Left renal pelvis (tissue), 4 donors: ENCODE measurements at regions not wholly inside any gene's neighbourhood (a gene's known extent, or its start where the extent isn't known, plus 50 kb on each side); places are given as distances from the start of the nearest gene placed in this dataset.
A peak's percentile ranks its signal among the peaks of the same experiment; 100 is the strongest.
"Not testable (repeated sequence)": the region's sequence is repeated elsewhere in the genome, so short reads cannot be mapped to it uniquely, and the experiment has no call there.

ENCODE experiments used
- DNase-seq, 4 donors: peaks; one replicate each; pipeline ENCODE4 v3.0.0-alpha.2; 2013; ENCODE audit warnings: low read depth in 4 of 4, low spot score in 3 of 4

DNA sequence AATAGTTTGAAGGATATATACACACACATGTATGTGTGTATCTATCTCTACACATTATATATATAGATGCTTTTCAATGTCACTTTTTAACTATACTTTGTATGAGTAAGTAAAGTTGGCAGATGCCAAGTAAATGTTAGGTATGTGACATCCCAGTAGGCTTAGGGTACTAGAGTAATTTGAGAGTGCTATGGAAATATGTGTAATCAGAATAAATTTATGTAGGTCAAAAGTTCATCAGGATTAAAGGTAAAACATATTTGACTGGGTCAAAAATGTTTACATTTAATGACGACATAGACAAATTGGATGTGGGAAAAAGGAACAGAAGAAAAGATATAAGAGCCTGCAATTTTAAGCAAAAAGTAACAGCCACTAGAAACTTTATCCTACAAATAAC is 588.8 kb downstream of the ANKRD50 start:
- DNase-seq, result no peak

DNA sequence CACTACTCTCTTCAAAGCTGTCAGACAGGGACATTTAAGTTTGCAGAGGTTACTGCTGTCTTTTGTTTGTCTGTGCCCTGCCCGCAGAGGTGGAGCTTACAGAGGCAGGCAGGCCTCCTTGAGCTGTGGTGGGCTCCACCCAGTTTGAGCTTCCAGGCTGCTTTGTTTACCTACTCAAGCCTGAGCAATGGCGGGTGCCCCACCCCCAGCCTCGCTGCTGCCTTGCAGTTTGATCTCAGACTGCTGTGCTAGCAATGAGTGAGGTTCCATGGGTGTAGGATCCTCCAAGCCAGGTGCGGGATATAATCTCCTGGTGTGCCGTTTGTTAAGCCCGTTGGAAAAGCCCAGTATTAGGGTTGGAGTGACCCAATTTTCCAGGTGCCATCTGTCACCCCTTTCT is 581.2 kb downstream of the ANKRD50 start:
- DNase-seq, result not testable (repeated sequence)

DNA sequence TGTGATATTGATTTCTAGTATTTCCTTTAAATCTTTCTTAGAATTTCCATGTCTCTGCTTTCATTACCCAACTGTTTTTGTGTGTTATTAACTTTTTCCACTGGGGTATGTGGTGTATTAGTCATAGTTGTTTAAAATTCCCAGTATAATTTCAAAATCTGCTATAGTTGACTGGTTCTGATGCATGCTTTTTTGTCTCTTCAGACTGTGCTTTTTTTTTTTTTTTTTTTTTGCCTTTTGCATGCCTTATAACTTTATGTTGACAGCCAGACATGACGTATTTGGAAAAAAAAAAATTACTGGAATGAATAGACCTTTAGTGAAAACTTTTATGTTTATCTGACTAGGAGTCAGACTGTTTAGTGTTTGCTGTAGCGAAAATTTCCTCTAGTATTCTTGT is 580.4 kb downstream of the ANKRD50 start:
- no peak for DNase-seq

DNA sequence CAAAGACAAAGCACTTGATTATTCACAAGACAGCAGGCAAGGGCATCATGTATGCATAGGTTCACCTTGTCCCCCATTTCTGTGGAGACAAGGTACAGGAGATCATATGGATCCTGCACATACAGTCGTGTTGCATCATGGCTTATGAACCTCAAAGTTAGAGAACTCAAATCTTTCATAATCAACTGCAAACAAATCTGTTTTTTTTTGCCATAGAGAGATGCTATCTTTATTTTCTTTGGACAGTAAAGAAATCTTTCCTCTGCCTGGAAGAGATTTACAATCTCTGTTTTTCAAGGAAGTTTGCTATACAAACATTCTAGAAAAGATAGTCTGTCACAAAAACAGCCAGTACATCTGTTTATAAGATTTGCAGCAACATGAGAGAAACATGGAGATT is 578.8 kb downstream of the ANKRD50 start:
- no peak for DNase-seq

DNA sequence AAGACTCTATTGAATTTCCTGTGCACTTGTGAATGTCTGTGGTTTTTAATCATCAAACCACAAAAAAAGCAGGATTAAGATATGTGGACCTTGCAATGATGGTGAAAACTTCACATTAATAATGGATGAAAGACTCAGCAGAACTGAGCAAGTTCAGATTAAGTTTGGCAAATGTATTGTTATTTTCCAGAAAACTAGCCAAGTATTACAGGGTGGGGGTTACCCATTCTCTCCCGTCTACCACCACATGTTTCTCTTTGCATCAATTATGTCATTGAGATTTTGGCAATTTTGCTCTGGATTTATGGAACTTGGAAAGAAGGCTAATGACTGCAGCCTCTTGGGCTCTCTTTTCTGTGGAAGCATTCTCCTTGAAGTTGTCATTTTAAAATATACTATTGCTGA is 577.1 kb downstream of the ANKRD50 start:
- no peak for DNase-seq

DNA sequence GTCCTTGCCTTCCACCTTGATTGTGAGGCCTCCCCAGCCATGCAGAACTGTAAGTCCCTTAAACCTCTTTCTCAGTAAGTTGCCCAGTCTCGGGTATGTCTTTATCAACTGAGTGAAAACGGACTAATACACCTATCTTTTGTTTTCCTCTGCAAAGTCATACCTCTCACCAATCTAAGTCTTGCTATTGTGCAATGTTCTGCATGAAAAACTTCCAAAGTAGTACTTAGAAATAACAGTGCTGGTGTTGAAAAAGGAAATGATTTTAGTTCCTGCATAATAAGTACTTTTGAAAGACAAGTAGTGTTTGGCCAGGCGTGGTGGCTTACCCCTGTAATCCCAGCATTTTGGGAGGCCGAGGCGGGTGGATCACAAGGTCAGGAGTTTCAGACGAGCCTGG is 573.5 kb downstream of the ANKRD50 start:
- DNase-seq, result no peak

DNA sequence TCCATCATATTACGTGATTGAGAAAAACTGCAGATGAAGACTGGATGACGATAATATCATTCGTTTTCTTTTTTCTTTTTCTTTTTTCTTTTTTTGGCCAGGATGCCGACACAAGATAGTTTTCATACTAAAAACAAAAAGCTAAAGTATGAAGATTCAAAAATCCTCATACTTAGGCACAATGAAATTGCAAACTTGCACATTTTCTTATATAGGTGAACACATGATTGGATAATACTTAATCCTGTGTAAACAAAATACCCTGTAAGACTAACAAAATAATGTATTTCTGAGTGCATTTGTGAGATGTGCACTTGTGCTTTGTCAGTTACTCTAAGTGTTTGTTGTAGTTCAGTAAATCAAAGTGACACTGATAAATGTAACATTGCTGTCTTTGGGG is 568.9 kb downstream of the ANKRD50 start:
- no peak for DNase-seq

DNA sequence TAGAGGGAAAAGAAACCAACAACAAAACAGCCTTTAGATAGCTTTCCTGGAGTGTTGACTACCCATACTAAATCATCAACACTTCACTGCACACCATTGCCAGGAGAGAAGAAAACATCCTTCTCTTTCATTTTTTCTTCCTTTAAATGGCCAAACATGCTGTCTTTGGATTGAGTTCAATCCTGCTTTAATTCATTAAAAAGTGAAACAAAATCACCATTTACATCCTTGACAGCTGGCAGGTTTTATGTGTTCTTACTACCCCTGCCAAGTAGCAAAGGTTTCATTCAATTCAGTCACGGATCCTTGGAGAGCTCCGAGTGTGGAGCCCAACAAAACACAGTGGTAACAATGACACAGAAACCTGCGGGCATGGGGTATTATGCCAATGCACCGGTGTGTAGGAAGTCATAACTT is 568.3 kb downstream of the ANKRD50 start:
- peak in 3 of 4 donors; percentile 42 to 60 (median 46) for DNase-seq

DNA sequence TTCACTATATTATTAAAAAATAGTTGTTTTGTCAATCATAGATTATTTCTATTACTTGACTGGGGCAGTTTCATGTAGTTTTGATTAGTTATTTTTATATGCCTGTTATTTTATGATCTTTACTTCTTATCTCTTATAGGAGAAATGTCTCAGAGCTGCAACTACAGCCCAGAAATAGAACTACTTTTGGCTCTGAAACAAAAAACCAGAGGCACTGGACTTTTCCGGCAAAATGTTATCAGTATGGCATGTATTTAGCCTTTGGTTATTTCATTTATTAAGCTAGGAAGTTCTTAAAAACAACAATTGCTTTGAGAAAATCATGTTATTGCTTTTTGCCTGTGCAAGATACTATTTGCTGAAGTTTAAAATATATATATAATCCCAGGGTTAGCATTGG is 566.5 kb downstream of the ANKRD50 start:
- DNase-seq, result no peak

DNA sequence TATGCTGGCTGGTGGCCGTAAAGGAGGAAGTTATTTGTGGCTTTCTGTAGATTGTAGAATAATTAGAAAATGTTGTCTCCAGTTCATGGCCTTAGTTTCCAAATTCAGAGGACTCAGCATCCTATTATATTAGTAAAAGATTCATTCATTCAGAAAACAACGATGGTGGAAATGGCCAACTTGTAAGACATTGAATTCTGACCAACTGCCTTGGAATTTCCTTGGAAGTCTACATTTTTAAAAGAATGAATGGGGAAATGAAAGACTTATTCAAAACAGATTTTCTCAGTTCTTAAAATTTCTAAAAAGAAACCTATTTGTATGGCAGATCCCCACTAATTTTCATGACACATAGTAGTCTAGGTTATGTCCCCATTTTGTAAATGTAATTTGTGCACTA is 561.5 kb downstream of the ANKRD50 start:
- no peak for DNase-seq

DNA sequence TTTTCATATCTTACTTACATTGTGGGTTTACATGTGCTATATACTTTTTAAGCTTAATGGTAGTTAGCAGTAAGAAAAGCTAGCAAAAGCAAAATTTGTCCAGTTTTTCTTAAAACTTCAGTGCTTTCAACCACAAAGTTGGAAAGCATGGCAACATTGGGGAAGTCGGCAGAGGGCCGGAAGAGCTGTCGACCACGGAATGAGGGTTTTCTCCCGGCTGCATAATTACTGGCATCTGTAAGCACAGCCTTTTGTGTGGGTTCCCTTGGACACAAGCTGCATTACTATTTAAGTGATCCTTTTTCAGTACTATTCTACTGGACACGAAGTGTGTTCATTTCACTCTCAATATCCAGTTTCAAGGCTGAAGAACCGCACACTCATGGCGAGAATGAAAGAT is 560.4 kb downstream of the ANKRD50 start:
- no peak for DNase-seq

DNA sequence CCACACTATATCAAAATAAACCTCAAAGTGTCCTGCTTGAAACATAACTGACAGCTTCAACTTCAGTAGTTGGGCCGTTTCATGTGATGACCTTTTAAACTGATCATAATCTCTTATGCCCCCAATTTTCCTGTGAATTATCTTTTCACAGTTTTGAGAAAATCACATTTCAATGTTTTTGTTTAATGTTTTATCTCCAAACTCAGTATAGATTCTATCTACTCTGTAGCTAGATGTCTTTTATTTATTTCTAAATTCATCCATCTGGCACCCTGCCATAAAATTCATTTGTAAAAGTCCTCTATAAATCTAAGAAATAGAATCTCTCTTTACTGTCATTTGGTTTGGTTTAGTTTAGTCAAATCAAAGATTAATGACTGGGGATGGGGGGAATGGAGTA is 557.3 kb downstream of the ANKRD50 start:
- no peak for DNase-seq

DNA sequence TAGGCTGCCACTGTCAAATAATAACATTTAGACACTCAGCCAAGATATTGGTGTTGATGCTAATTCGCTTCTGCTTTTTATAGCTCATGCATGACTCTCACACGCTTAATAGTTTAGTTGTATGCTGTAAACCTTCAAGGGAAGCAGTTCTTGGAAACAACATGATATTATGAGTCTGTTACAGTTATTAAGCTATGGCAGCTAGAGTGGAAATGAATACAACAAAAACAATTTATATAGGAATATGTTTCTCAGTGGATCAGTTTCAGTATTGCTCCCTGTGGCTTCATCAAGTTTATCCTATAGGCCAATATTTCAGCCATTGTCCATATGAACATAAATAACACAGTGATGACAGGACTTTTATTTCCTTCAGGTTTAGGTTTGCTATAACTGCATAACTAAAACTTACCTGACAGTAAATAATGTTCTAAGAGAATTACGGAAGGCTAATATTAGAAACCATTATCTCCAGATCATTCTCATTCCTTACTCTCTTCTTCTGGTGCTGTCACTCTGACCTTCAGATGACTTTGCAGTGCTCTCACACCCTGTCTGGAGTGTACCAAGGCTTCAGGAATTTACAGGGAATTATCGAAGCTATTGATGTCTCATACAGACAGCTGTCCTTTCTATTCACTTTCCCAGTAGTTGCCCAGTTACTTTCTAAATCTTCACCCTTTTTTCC is 555.0 kb downstream of the ANKRD50 start:
- no peak for DNase-seq

DNA sequence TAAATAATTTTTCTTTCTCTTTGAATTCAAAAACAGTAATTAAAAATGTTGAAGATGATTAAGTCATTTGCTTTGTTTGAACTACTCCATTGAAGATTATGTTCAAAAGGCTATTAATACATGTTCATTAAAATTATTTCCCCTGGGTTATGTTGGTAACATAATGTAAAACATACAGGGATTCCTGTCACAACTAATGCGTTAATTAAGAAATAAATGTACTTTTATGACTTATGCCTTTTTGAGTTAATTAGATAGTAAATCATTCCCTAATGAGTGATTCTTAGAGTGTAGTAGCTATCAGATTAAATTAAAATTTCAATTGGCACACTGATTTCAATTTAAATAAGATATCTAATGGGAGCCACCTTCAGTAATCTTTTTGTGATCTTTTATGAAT is 549.1 kb downstream of the ANKRD50 start:
- no peak for DNase-seq

DNA sequence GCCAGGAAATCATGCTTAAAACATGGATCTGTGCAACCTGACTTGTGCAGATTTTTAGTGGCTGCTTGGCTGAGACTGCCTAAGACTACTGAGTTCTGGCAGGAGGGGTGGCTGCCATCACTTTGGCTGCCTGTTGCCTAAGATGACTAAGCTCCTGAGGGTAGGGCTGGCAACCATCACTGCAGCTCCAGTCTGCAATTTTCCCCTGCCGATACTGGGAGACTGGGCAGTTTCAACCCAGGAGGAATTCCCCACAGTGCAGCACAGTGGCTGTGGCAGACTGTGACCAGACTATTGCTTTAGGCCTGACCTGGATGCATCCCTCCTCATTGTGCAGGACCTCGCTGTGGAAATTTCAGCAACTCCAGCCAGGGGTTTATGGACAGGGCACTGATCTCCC is 544.9 kb downstream of the ANKRD50 start:
- DNase-seq, result no peak

DNA sequence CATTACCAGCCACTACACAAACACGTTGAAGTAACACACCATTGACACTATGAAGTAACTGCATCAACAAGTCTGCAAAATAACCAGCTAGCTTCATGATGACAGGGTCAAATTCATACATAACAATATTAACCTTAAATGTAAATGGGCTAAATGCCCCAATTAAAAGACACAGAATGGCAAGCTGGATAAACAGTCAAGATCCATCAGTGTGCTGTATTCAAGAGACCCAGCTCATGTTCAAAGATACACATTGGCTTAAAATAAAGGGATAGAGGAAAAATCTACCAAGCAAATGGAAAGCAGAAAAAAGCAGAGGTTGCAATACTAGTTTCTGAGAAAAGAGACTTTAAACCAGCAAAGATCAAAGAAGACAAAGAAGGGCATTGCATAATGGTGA is 543.0 kb downstream of the ANKRD50 start:
- DNase-seq, result not testable (repeated sequence)

DNA sequence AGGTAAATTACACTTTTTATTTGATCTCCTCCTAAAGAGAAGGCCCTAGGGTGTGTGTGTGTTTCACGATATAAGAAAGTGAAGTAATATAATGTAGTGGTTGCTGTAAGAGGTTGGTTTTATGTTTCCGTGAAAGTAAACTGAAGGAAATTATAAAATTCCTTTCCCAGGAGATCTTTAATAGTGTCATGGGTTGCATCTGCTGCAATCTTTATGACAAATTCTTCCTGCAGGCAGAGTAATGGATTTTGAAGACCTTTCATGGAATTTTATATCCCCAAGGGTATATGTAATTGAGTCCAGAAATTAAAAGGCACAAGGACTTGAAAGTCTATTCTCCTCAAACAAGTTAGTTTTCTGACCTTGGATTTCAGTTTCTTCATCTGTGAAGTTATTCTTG is 538.6 kb downstream of the ANKRD50 start:
- DNase-seq, result no peak

DNA sequence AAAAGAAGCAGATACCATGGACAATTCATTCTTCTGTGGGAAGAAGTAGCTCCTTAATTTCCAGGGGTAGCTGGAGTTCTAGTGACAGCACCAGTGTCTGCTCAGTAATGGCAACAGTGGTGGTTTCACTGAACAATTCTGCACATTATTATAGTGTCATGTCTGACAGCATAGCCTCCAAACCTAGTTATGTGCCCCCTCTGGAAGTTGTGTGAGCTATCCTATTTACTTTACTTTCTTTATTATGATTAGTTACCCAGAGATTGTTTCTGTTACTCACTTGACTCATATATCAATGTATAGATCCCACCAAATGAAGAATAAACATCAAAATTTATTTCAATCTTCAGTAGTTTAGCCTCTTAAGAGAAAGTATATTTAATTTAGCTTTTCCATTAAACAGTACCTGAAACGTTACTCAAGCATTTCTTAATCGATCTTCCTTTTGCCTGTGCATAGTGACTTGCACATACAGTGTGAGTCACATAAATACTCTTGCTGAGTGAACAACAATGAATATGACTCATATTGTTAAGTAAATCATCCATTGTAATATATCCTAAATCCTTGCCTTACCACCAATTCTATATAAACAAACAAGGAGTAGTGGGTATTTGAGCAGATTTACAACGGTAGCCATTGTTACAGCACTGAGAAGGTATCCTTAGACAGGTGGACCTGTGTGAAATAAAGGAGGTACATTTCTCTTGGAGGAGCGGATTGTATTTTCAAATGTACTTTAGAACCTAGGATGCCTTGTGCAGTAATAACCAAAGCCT is 534.7 kb downstream of the ANKRD50 start:
- DNase-seq, result no peak

DNA sequence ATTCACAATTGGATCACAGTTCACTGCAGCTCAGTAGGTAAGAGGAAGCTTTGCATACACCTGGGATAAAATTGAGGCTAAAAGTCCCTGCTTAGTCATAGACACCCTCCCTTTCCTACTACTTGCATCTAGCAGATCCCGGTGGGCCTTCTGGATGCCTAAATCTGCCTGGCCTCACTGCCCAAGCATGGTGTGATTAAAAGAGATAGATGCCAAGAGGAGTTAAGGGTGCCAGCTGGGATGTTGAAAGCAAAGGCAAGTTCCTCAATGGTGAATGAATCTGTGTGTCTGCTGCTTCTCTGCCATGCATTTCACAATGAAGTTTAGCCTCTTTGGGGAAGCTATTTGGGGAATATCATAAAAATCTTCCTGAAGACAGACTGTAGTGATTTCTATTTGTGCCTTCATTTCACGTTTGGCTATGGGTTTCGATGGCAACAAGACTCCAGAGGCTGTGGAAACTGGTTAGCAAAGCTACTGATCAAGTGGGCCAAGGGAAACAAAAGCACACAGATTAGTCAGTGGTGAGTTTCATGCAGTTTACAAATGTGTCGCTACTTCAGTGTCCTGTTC is 534.0 kb downstream of the ANKRD50 start:
- DNase-seq, result no peak

DNA sequence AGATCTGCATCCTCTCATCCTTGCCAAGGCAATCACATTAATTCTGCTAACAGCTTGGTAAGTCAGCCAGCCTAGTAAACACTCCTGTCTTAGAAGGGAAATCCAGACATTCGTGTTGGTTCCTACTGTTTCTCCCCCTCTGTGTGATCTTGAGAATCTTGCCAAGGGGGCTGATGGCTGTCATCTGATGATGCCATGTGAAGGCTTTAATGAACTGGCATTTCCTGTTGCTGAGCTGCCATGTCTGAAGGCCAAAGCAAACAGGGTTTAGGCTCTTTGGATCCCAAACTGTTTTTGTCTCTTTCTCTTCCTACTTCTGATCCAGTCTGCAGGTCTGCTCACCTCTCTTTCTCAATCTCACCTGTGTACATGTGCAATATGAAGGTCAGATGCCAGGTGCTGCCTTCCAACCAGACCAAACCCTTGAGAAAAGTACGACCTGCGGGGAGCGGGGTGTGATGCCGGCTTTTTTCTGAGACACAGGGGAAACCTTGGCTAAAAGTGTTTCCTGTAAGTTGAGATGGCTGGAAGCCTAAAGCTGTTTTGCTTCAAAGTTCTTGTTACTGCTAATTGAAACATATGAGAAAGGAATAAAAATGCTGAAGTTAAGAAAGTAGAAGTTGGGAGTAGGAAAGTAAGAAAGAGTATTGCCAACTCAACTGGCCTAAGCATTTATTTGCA is 532.9 kb downstream of the ANKRD50 start:
- DNase-seq, result no peak

DNA sequence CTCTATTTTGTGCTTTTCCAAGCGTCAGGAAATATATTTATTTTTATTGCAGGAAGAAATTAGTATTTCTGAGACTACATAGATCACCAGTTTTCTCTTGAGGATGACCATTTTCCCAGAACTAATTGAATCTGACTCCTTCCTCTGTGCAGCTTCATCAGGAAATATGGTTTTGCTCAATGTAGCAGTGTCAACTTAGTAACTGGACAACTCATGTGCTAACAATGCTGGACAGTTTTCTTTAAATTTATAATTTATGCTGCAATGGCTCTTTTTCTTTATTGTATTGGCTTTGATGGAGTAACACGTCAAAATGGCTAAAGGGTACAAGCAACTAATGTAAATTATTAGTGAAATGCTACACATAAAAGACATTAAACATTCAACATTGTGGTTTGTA is 531.5 kb downstream of the ANKRD50 start:
- DNase-seq, result no peak

DNA sequence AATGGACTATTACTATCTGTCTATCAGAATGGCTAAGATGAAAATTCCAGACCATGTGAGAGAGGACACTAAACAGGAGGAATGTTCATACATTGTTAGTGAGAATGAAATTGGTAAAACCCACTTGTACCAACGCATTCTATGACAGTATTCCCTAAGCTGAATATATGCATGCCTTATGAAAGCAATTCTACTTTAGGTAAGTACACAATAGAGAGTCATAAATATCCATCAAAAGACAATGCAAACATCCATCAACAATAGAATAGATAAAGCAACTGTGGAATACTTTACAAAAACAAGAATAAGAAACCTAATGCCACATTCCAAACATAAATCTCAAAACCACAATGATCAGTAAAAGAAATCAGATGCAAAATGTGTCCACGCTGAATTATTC is 529.3 kb downstream of the ANKRD50 start:
- no peak for DNase-seq
